Epithelial cell of esophagus (primary cell): ENCODE measurements at regions not wholly inside any gene's neighbourhood (a gene's known extent, or its start where the extent isn't known, plus 50 kb on each side); places are given as distances from the start of the nearest gene placed in this dataset.

Source experiments
- DNase-seq: peaks from one replicate; pipeline ENCODE4 v3.0.0; 2010; ENCODE audit warnings: low read depth
- H3K4me3 ChIP-seq: 2 replicates; pipeline ENCODE4 v1.5.1; 2011; ENCODE audit warnings: mild to moderate bottlenecking, low read length, control low read depth
- TF ChIP-seq, protein P1 (sequence below): IDR thresholded peaks from 2 replicates; pipeline ENCODE4 v1.5.1; 2011; ENCODE audit warnings: low read depth, mild to moderate bottlenecking, low read length, control low read depth, inconsistent platforms; ENCODE audit not compliant: insufficient read depth; ENCODE audit errors: missing control alignments

GRCh38 chr14:97408503-97408902 lies 611.3 kb downstream of the VRK1 start:
- no peak for DNase-seq
- H3K4me3 ChIP-seq = no peak overlapping the region
- TF ChIP-seq, protein P1, sequence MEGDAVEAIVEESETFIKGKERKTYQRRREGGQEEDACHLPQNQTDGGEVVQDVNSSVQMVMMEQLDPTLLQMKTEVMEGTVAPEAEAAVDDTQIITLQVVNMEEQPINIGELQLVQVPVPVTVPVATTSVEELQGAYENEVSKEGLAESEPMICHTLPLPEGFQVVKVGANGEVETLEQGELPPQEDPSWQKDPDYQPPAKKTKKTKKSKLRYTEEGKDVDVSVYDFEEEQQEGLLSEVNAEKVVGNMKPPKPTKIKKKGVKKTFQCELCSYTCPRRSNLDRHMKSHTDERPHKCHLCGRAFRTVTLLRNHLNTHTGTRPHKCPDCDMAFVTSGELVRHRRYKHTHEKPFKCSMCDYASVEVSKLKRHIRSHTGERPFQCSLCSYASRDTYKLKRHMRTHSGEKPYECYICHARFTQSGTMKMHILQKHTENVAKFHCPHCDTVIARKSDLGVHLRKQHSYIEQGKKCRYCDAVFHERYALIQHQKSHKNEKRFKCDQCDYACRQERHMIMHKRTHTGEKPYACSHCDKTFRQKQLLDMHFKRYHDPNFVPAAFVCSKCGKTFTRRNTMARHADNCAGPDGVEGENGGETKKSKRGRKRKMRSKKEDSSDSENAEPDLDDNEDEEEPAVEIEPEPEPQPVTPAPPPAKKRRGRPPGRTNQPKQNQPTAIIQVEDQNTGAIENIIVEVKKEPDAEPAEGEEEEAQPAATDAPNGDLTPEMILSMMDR = no peak

GRCh38 chr14:97408937-97409815 lies 612.0 kb downstream of the VRK1 start:
- TF ChIP-seq, protein P1 = no peak
- H3K4me3 ChIP-seq = no peak overlapping the region
- DNase-seq = no peak

DNA sequence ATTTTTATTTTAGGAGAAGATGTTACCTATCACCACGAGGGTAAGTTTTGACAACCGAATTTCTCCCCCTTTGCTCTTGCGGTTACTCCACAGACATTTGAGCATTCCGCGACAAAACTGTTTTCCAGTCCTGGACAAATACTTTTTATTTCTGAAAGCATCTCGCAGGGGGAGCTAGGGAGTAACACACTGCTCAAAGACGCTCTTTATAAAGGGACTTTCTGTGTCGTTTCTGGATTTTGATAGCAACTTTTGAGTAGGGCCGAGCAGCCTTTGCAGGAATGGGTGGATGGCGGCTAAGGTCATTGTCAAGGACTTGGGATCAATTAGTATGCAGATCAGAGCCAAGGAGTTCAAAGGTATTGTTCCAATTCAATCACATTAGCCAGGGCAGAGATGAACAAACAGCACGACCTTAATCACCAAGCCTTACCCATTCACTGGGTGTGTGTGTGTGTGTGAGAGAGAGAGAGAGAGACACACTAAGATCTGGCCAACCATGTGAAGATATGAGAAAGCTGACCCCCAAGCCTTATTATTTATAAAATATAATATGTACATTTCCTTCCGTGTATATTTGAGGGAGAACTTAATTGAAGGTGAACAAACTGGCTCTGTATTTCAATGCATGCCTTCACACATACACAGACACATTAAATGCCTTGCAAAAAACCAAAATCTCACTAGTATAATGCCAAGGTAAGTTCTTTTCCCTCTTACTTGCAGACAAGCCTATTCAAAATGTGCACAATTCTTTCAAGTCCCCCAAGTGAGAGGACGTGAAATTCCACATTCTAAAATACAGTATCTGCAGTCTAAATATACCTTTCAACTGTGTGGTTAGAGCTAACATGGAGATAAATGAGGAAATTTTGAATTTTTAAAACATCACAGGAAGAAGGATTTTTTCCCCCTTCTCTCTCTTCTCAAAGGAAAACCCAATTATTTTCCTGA lies 613.8 kb downstream of the VRK1 start:
- no peak overlapping the region for H3K4me3 ChIP-seq
- no peak for DNase-seq
- TF ChIP-seq, protein P1 = no peak

- no peak overlapping the region for H3K4me3 ChIP-seq
- no peak for DNase-seq
- TF ChIP-seq, protein P1 = no peak
These were observed 614.9 kb downstream of the VRK1 start for GRCh38 chr14:97411938-97412612.

GRCh38 chr14:97413022-97413539 lies 615.9 kb downstream of the VRK1 start:
- H3K4me3 ChIP-seq = no peak overlapping the region
- no peak for DNase-seq
- TF ChIP-seq, protein P1 = no peak

DNA sequence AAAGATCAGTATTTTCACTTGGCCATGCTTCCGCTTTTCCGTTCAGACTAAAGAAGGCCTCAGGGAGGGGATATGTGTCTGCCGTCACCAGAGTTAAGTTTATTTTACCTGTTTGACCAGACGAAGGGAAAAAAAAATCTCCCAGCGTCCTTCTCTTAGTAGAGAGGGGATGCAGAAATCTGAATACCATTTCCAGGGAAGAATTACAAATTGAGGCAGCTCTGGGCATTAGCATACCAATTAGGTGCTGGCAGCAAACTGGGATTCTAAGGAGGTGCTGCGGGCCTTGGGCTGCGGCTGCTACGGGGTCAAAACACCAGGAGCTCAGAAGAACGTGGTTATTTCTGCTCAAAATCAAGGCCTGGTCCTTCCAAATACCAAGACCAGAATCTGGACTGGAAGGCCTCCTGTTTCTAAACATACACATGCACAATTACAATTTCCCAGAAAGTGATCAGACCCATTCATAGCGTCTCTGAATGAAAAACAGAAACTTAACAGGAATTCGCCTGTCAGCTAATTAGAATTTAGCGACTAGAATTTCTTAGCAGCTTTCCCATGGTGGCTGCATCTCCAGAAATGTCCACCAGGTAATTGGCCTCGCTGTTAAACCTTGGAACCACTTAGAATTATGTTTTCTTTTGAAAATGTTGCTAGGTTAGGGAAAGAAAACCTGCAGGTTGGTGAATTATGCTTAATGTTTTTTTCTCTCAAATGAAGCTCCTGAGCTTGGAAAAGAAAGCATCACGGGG lies 617.0 kb downstream of the VRK1 start:
- no peak for DNase-seq
- TF ChIP-seq, protein P1 = no peak
- no peak overlapping the region for H3K4me3 ChIP-seq
